Stimulated activated CD8-positive, alpha-beta memory T cell treated with anti-CD3 and anti-CD28 coated beads, Interleukin-12 subunit alpha, Interleukin-12 subunit beta, amount 100 ng/mL, for 1 hour (primary cell): ENCODE measurements at regions not wholly inside any gene's neighbourhood (a gene's known extent, or its start where the extent isn't known, plus 50 kb on each side); places are given as distances from the start of the nearest gene placed in this dataset.

ENCODE experiments used
- DNase-seq: peaks from one replicate; pipeline ENCODE4 v3.0.0-alpha.2; 2020; ENCODE audit warnings: low read depth

DNA sequence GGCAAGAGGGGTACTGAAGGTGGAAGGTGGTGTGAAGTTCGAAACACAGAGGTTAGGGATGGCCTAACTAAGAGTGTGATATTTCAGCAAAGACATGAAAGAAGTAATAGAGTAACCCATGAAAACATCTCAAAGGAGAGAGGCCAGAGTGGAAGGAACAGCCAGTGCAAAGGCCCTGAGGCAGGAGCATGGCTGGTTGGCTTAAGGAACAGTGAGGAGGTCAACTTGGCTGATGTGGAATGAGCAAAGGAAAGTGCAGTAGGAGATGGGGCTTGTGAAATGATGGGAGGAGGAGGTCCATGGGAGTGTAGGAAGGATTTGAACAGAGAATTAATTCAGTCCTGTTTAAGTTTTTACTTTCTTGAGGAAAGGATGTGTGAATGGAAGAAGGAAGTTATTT lies 178.3 kb upstream of the ZNF608 start:
- DNase-seq = no peak

- DNase-seq = no peak
These were observed 181.3 kb upstream of the ZNF608 start for GRCh38 chr5:124927735-124928134.

- DNase-seq = no peak
These were observed 182.6 kb upstream of the ZNF608 start for GRCh38 chr5:124929000-124929399.

- no peak for DNase-seq
These were observed 186.6 kb upstream of the ZNF608 start for GRCh38 chr5:124932791-124933600.

DNA sequence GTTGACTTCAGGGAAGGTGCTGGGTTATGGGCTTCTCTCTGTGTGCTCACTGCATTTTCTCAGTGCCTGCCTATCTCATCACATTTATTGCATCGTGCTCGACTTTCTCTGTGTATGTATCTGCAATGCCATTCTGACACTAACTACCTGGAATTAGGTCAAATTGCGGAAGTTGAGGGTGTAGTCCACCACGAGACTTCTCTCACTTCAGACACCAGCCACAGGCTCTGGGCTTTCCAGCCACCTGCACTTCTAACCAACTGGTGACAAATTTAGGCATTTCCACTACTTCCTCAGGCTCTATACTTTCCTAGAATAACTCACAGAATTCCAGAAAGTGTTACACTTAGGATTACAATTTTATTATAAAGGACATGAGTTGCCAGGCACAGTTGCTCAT lies 188.6 kb upstream of the ZNF608 start:
- no peak for DNase-seq

DNA sequence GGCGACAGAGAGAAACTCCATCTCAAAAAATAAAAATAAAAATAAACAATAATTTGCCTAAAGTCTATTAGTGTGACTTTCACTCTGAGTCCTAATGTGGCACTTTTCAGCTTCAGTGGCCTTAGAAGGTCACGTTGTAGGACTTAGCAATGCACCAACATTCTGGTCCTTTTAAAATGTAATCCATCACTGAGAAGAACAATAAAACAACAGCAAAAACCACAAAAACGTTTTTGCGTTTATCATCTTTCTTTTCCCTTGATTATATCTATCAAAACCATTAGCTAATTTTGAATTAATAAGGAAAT lies 190.1 kb upstream of the ZNF608 start:
- no peak for DNase-seq

- no peak for DNase-seq
These were observed 194.9 kb upstream of the ZNF608 start for GRCh38 chr5:124941051-124942049.

DNA sequence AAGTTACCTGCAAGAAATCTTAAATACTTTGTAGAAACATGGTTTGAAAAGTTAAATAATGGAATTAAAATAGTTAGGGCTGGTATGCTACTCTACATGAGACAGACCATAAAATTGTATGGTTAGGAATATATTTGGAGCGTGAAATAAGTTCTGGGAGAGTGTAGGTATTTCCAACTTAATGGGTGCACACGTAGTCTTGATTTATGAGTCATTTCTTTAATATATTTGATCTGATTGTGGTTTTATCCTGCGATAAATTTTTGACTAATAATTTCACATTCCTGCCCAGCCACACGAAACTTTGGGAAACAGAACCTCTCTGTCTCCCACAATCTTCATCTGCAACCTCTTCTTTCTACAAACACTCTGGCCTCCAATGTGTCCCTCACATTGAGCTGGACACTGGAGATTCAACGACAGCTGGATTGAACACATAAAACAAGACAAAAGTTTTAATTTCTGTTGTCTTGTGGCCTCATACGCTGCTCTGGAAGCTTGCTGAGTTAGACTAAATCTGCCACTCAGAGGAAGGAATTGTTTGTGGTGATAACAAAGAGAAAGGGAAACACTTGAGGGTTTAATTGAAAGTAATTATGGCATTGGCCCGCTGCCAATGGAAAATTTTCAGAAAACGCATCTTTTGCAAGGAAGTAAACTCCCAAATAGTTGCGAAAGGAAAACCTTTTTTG lies 201.8 kb upstream of the ZNF608 start:
- no peak for DNase-seq

DNA sequence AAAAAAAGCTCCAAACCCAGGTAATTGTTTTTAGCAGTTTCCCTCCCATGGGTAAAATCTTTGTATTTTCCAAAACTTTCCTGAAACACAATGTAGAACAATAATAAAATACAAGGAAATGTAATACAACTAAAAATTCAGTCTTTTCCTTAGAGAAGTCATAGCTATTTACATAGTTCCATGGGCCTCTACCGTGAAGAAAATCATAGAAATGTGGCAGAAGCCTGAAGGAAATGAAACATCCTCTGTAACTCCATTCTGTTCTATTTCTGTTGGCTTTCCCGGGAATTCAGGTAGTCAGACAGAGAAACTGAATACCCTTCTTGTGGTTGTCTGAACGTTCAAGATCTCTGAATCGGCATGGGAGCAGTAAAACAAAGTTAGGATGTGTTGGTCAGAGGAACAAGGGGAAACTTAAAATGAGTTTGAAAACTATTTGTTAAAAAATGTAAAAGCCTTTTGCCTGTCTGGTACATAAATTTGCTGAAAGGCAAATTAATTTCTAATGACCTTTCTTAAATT lies 202.4 kb upstream of the ZNF608 start:
- no peak for DNase-seq

- DNase-seq = no peak
These were observed 203.4 kb upstream of the ZNF608 start for GRCh38 chr5:124949862-124950261.

DNA sequence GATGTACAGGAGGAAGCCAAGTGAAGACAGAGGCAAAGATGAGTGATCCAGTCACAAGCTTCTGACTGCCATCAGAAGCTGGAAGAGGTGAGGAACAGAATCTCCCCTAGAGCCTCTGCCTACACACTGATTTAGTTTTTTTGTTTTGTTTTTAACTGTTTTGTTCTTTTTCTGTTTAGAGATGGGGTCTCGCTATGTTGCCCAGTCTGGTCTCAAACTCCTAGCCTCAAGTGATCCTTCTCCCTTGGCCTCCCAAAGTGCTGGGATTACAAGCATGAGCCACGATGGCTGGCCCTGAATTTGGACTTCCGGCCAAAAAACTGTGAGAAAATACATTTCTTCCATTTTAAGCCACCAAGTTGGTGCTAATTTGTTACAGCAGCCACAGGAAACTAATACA lies 204.7 kb upstream of the ZNF608 start:
- DNase-seq = no peak

- no peak for DNase-seq
These were observed 205.2 kb upstream of the ZNF608 start for GRCh38 chr5:124951661-124952060.

DNA sequence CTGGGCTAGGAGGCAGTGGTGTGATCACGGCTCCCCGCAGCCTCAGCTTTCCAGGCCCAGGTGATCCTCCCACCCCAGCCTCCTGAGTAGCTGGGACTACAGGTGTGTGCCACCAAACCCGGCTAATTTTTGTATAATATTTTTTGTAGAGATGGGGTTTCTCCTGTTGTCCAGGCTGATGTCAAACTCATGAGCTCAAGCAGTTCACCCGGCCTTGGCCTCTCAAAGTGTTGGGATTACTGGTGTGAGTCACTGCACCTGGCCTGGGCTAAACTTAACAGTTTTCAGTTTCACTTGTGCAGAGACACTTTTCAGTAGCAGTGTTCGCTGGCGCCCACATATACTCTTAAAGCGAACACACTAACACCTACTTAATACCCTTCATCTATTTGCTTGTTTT lies 205.6 kb upstream of the ZNF608 start:
- DNase-seq = no peak

GRCh38 chr5:124952566-124952965 lies 206.1 kb upstream of the ZNF608 start:
- no peak for DNase-seq

- no peak for DNase-seq
These were observed 208.3 kb upstream of the ZNF608 start for GRCh38 chr5:124954784-124955183.

- DNase-seq = no peak
These were observed 210.1 kb upstream of the ZNF608 start for GRCh38 chr5:124956471-124957029.

- no peak for DNase-seq
These were observed 210.6 kb upstream of the ZNF608 start for GRCh38 chr5:124957063-124957462.

DNA sequence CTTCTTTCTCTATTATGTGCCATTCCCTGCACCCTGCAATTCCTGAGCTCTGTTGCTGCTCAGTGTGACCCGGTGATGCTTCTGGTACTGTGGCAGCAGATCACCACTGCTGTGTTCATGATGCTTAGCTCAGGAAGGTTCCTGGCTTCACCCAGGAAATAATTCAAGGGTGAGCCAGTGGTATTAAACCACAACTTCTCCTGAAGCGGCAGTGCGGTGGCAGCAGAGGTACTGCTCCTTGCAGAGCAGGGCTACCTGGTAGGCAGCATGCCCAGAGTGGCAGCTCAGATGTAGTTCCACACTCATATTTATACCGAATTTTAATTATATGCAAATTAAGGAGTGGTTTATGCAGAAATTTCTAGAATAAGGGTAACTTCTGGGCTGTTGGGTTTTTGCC lies 213.8 kb upstream of the ZNF608 start:
- DNase-seq = no peak

GRCh38 chr5:124961521-124961920 lies 215.1 kb upstream of the ZNF608 start:
- no peak for DNase-seq

- DNase-seq = no peak
These were observed 215.7 kb upstream of the ZNF608 start for GRCh38 chr5:124962111-124962510.

GRCh38 chr5:124962735-124963134 lies 216.3 kb upstream of the ZNF608 start:
- no peak for DNase-seq
